Endodermal cell (in vitro differentiated cells): ENCODE measurements at regions not wholly inside any gene's neighbourhood (a gene's known extent, or its start where the extent isn't known, plus 50 kb on each side); places are given as distances from the start of the nearest gene placed in this dataset.

ENCODE experiments used
- DNase-seq: peaks from one replicate; pipeline ENCODE4 v3.0.0-alpha.2; 2017
- H3K27ac ChIP-seq: 2 replicates; pipeline ENCODE4 v1.5.1; 2013; ENCODE audit warnings: mild to moderate bottlenecking, low read depth, low read length, moderate library complexity
- H3K27me3 ChIP-seq: 2 replicates; pipeline ENCODE4 v1.6.1; 2013; ENCODE audit warnings: mild to moderate bottlenecking, low read length, moderate library complexity; ENCODE audit not compliant: insufficient read depth, control insufficient read depth, poor library complexity, severe bottlenecking
- H3K36me3 ChIP-seq: 2 replicates; pipeline ENCODE4 v1.7.0; 2013; ENCODE audit warnings: mild to moderate bottlenecking, low read length, moderate library complexity; ENCODE audit not compliant: control insufficient read depth, insufficient read depth
- H3K4me1 ChIP-seq: one replicate; pipeline ENCODE4 v1.7.0; 2013; ENCODE audit warnings: low read length; ENCODE audit not compliant: control insufficient read depth, insufficient read depth
- H3K4me3 ChIP-seq: 2 replicates; pipeline ENCODE4 v1.5.1; 2013; ENCODE audit warnings: mild to moderate bottlenecking, low read length, moderate library complexity
- H3K9ac ChIP-seq: 2 replicates; pipeline ENCODE4 v1.6.1; 2013; ENCODE audit warnings: mild to moderate bottlenecking, low read length, moderate library complexity; ENCODE audit not compliant: poor library complexity, severe bottlenecking; ENCODE audit errors: extremely low read depth
- H3K9me3 ChIP-seq: 2 replicates; pipeline ENCODE4 v1.6.1; 2013; ENCODE audit warnings: mild to moderate bottlenecking, low read length, moderate library complexity; ENCODE audit not compliant: control insufficient read depth
- H3K27ac Mint-ChIP-seq: 2 replicates; pipeline ENCODE4 v1.8.0; 2020; ENCODE audit warnings: mixed read lengths
- H3K27me3 Mint-ChIP-seq: 2 replicates; pipeline ENCODE4 v1.8.0; 2021; ENCODE audit warnings: mild to moderate bottlenecking, mixed read lengths; ENCODE audit not compliant: insufficient read depth
- H3K36me3 Mint-ChIP-seq: 2 replicates; pipeline ENCODE4 v1.8.0; 2020; ENCODE audit warnings: low read depth, mixed read lengths
- H3K4me1 Mint-ChIP-seq: 2 replicates; pipeline ENCODE4 v1.8.0; 2020; ENCODE audit warnings: mixed read lengths
- H3K4me3 Mint-ChIP-seq: 2 replicates; pipeline ENCODE4 v1.8.0; 2020; ENCODE audit warnings: mild to moderate bottlenecking, moderate library complexity, mixed read lengths
- H3K9me3 Mint-ChIP-seq: 2 replicates; pipeline ENCODE4 v1.8.0; 2020; ENCODE audit warnings: mild to moderate bottlenecking, mixed read lengths
- CTCF ChIP-seq: fragments of 200-600 bp; sonication (generic); conservative IDR thresholded peaks from 2 replicates; pipeline ENCODE4 v1.5.0; 2021; ENCODE audit warnings: antibody characterized with exemption, mild to moderate bottlenecking
- WGBS, 2 experiments: methylation state at CpG; one replicate each; pipeline versions ENCODE4 v1.1.5 to v1.1.7; 2013; ENCODE audit warnings: missing lambda C conversion rate in 2 of 2, mixed read lengths in 1 of 2; ENCODE audit not compliant: insufficient coverage in 1 of 2, insufficient read length in 1 of 2; 5-methylcytosine and 5-hydroxymethylcytosine counted together

GRCh38 chr16:72384651-72385050, 212.7 kb upstream of the PMFBP1 start:
- peaks cover 81% of the 10 kb centered on the region for H3K9me3 ChIP-seq
- DNase-seq, result no peak
- no peaks in the 10 kb centered on the region for H3K27me3 Mint-ChIP-seq
- H3K27ac Mint-ChIP-seq, result no peak overlapping the region
- H3K36me3 ChIP-seq, result peaks cover 23% of the 10 kb centered on the region
- 95 to 100% methylated on average over 2 to 5 of the region's 5 CpGs for WGBS, 2 experiments
- H3K4me3 ChIP-seq, result no peak overlapping the region
- TF ChIP-seq CTCF, result no peak
- H3K36me3 Mint-ChIP-seq, result peaks cover 66% of the 10 kb centered on the region
- peaks cover 14% of the 10 kb centered on the region for H3K4me1 Mint-ChIP-seq
- no peak overlapping the region for H3K27ac ChIP-seq
- peaks cover 71% of the 10 kb centered on the region for H3K9me3 Mint-ChIP-seq
- H3K4me1 ChIP-seq, result peaks cover under 1% of the 10 kb centered on the region
- H3K27me3 ChIP-seq, result no peaks in the 10 kb centered on the region
- H3K4me3 Mint-ChIP-seq, result no peak overlapping the region
- no peak overlapping the region for H3K9ac ChIP-seq

GRCh38 chr16:72380283-72380682, 208.3 kb upstream of the PMFBP1 start:
- H3K36me3 Mint-ChIP-seq, result peaks cover 34% of the 10 kb centered on the region
- Histone ChIP-seq H3K9me3 (peaks cover 48% of the 10 kb centered on the region), H3K36me3 (peaks cover 11% of the 10 kb centered on the region), H3K9ac (peak overlapping the region; percentile 51), H3K4me3 (no peak overlapping the region), H3K4me1 (peaks cover 8% of the 10 kb centered on the region), H3K27ac (peak overlapping the region; percentile 3), H3K27me3 (no peaks in the 10 kb centered on the region)
- H3K9me3 Mint-ChIP-seq, result peaks cover 35% of the 10 kb centered on the region
- WGBS, 2 experiments, result 21% methylated on average over 1 of the region's 1 CpG; no CpG with 5 or more reads in 1 of the 2 experiments
- no peaks in the 10 kb centered on the region for H3K27me3 Mint-ChIP-seq
- no peak for TF ChIP-seq CTCF
- H3K4me3 Mint-ChIP-seq, result no peak overlapping the region
- peak overlapping the region; percentile 93 for H3K27ac Mint-ChIP-seq
- DNase-seq, result no peak
- H3K4me1 Mint-ChIP-seq, result peaks cover 25% of the 10 kb centered on the region

- H3K27me3 ChIP-seq, result no peaks in the 10 kb centered on the region
- no peak overlapping the region for H3K4me3 ChIP-seq
- H3K9me3 Mint-ChIP-seq, result no peaks in the 10 kb centered on the region
- H3K36me3 ChIP-seq, result peaks cover 4% of the 10 kb centered on the region
- WGBS, 2 experiments, result 96 to 100% methylated on average over 2 of the region's 2 CpGs
- no peak overlapping the region for H3K4me3 Mint-ChIP-seq
- H3K9ac ChIP-seq, result no peak overlapping the region
- peaks cover 7% of the 10 kb centered on the region for H3K4me1 Mint-ChIP-seq
- no peak for TF ChIP-seq CTCF
- H3K27ac Mint-ChIP-seq, result no peak overlapping the region
- peak overlapping the region; percentile 91 for H3K27ac ChIP-seq
- peaks cover 3% of the 10 kb centered on the region for H3K36me3 Mint-ChIP-seq
- DNase-seq, result no peak
- H3K4me1 ChIP-seq, result peaks cover 23% of the 10 kb centered on the region
- peaks cover 19% of the 10 kb centered on the region for H3K9me3 ChIP-seq
- no peaks in the 10 kb centered on the region for H3K27me3 Mint-ChIP-seq
These were observed 201.2 kb upstream of the PMFBP1 start for GRCh38 chr16:72373201-72373600.
